Fibroblast of pulmonary artery (primary cell): ENCODE measurements at regions not wholly inside any gene's neighbourhood (a gene's known extent, or its start where the extent isn't known, plus 50 kb on each side); places are given as distances from the start of the nearest gene placed in this dataset.
A peak's percentile ranks its signal among the peaks of the same experiment; 100 is the strongest.
"Not testable (repeated sequence)": the region's sequence is repeated elsewhere in the genome, so short reads cannot be mapped to it uniquely, and the experiment has no call there.

Experiments
- DNase-seq: peaks from one replicate; pipeline ENCODE4 v3.0.0-alpha.2; 2010; ENCODE audit warnings: low read depth
- H3K4me3 ChIP-seq: replicated peaks from 2 replicates; pipeline ENCODE4 v1.5.1; 2011; ENCODE audit warnings: low read depth, mild to moderate bottlenecking, control low read depth, low read length, moderate library complexity
- CTCF ChIP-seq: IDR thresholded peaks from 2 replicates; pipeline ENCODE4 v1.5.1; 2011; ENCODE audit warnings: mild to moderate bottlenecking, control low read depth, low read length, inconsistent platforms; ENCODE audit errors: missing control alignments

GRCh38 chr10:42533866-42534265, 104.5 kb downstream of the ZNF33B start:
- DNase-seq, H3K4me3 ChIP-seq: not testable (repeated sequence)

DNA sequence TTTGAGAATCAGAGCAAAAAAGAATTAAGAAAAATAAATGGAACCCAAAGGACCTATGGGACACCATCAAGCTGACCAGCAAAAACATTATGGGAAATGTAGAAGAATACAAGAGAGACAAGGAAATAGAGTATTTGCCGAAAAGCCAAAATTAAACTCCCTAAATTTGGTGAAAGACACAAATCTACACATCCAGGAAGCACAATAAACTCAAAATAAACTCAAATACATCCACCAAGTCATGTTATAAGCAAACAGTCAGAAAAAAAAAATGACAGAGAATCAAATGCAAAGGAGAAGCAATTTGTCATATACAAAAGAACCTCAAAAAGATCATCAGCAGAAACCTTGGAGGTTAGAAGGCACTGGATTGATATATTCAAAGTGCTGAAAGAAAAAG, 105.4 kb downstream of the ZNF33B start:
- H3K4me3 ChIP-seq, result no peak overlapping the region
- DNase-seq, result no peak
- no peak for TF ChIP-seq CTCF

- no peak overlapping the region for H3K4me3 ChIP-seq
- TF ChIP-seq CTCF, result no peak
- DNase-seq, result no peak
These were observed 115.3 kb downstream of the ZNF33B start for GRCh38 chr10:42523098-42523497.

- H3K4me3 ChIP-seq, result no peak overlapping the region
- no peak for TF ChIP-seq CTCF
- peak; percentile 14 for DNase-seq
These were observed 118.5 kb downstream of the ZNF33B start for GRCh38 chr10:42519761-42520460.

DNA sequence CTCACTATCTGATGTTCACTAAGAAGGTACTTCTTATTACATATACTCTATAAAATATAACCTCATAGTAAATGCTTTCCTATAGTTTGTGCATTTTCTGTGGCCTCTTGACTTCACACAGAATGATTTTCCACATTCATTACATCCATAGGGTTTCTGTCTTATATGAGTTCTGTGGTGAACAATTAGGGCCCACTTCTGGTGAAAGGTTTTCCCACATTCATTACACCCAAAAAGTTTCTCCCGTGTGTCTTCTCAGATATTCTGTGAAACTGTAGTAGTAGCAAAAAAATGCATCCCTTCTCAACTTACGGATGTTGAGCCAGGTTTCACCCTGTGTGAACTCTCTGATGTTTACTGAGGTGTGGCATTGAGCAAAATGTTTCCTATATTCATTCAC, 119.3 kb downstream of the ZNF33B start:
- no peak overlapping the region for H3K4me3 ChIP-seq
- TF ChIP-seq CTCF, result no peak
- no peak for DNase-seq

GRCh38 chr10:42513921-42514320, 124.4 kb downstream of the ZNF33B start:
- DNase-seq, result no peak
- H3K4me3 ChIP-seq, result no peak overlapping the region
- TF ChIP-seq CTCF, result no peak

- no peak overlapping the region for H3K4me3 ChIP-seq
- TF ChIP-seq CTCF, result no peak
- DNase-seq, result no peak
These were observed 146.6 kb downstream of the ZNF33B start for GRCh38 chr10:42491801-42492200.
